NCI-H748 (cell line): ENCODE measurements at regions not wholly inside any gene's neighbourhood (a gene's known extent, or its start where the extent isn't known, plus 50 kb on each side); places are given as distances from the start of the nearest gene placed in this dataset.
"Not testable (repeated sequence)": the region's sequence is repeated elsewhere in the genome, so short reads cannot be mapped to it uniquely, and the experiment has no call there.

Experiments
- DNase-seq: peaks from one replicate; lab custom pipeline; 2025; ENCODE audit not compliant: unreplicated experiment; lab: John Stamatoyannopoulos, UW

DNA sequence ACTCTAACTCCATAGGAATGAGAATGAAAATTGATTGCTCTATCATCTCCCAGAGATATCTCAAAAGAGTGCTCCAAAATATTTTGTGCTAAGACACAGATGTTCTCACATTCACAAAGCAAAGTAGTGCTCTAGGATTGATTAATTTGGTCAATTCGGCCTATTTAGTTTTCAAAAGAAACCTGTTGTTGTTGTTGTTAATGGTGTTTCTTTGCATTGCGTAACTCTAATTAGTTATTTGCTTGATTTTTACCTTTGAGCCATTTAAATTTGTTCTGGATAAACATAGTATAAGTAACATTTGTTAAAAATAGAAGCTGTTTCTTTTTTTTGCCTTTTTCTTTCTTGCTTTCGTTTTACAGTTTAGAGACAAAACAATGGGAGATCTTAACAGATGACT, 382.5 kb downstream of the CAAP1 start:
- DNase-seq, result no peak

DNA sequence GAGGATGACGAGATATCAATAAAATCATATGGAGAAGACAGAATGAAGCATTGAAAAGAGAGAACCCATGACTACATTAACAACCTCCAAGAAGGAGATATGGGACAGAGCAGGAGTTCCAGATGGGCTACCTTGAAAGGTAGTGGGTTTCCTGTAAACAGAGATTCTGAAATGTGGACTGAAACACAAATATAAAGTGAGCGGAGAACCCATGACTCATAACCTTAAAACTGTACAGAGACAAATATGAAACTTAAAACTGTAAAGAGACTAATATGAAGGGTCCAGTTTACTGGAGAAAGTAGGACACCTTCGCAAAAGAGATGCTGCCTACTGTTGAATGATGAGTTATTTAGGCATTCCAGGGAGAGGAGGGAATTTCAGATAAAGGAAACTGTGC, 383.7 kb downstream of the CAAP1 start:
- no peak for DNase-seq

DNA sequence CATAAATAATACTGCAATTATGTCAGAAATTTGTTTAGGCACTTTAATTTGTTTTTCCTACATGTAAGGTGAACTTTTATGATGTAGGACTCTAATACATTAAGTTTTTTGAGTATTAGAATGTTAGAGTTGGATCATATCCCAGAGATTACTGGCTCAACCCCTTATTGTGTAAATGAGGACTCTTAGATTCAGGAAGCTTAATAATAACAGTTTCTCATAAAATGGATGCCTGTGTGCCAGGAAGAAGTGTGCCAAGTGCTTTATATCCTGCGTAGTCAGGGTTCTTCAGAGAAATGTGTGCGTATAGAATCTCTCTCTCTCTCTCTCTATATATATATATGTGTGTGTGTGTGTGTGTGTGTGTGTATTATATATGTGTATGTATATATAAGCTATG, 388.5 kb downstream of the CAAP1 start:
- no peak for DNase-seq

GRCh38 chr9:26502311-26502710, 390.3 kb downstream of the CAAP1 start:
- no peak for DNase-seq

- no peak for DNase-seq
Observed at GRCh38 chr9:26500471-26500870, 392.1 kb downstream of the CAAP1 start.

- not testable (repeated sequence) for DNase-seq
Observed at GRCh38 chr9:26492608-26493521, 399.7 kb downstream of the CAAP1 start.

DNA sequence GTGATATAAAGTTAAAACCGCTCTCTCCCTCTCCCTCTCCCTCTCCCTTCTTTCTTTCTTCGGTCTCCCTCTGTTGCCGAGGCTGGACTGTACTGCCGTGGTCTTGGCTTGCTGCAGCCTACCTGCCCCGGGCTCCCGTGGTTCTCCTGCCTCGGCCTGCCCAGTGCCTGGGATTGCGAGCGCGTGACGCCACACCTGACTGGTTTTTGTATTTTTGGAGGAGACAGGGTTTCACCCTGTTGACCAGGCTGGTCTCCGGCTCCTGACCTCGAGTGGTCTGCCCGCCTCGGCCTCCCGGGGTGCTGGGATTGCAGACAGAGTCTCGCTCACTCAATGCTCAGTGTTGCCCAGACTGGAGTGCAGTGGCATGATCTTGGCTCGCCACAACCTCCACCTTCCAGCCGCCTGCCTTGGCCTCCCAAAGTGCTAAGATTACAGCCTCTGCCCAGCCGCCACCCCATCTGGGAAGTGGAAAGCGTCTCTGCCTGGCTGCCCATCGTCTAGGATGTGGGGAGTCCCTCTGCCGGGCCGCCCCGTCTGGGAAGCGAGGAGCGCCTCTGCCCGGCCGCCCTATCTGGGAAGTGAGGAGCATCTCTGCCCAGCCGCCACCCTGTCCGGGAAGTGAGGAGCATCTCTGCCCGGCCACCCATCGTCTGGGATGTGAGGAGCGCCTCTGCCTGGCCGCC, 400.5 kb downstream of the CAAP1 start:
- not testable (repeated sequence) for DNase-seq

DNA sequence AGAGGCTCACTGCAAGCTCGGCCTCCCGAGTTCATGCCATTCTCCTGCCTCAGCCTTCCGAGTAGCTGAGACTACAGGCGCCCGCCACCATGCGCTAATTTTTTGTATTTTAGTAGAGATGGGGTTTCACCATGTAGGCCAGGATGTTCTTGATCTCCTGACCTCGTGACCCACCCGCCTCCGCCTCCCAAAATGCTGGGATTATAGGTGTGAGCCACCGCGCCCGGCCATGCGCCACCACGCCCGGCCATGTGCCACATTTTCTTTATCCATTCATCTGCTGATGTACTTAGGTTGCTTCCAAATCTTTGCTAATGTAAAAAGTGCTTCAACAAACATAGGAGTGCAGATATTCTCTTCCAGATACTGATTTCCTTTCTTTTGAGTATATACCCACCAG, 408.6 kb downstream of the CAAP1 start:
- DNase-seq, result no peak

DNA sequence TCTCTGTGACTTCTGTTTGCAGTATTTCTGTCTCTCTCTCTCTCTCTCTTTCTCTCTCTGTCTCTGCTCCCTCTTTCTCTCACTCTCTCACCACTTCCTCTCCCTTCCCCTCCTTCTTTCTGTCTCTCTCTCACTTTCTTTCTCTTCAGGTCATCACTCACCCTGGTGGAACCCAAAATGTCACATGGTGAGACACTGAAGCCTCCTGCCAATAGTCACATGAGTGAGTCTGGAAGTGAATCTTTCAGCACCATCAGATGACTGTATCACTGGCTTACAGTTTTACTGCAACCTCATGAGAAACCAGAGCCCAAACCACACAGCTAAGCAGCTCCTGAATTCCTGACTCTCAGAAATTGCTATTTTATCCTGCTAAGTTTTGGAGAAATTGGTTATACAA, 414.6 kb downstream of the CAAP1 start:
- DNase-seq, result no peak

- DNase-seq, result no peak
Observed at GRCh38 chr9:26471261-26471660, 421.3 kb downstream of the CAAP1 start.

- no peak for DNase-seq
Observed at GRCh38 chr9:26470284-26470683, 422.3 kb downstream of the CAAP1 start.

DNA sequence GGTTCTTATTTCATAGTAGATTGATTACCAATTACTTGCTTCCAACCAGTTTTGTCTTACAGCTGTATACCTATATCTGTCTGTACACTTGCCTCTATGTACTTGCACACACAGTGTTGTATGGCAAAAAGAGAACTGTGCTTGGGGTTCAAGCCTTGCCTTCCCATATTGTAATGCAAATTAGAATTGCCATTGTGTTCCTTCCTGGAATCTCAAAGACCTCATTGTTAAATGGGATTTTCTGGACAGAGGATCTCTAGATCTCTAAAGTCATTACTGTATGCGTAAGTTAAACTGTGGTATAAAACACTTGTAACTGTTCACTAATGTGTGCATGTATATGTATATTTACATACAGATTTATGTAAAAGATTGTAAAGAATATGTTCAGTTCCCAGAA, 428.8 kb downstream of the CAAP1 start:
- DNase-seq, result no peak

- no peak for DNase-seq
Observed at GRCh38 chr9:26462751-26463150, 429.9 kb downstream of the CAAP1 start.

DNA sequence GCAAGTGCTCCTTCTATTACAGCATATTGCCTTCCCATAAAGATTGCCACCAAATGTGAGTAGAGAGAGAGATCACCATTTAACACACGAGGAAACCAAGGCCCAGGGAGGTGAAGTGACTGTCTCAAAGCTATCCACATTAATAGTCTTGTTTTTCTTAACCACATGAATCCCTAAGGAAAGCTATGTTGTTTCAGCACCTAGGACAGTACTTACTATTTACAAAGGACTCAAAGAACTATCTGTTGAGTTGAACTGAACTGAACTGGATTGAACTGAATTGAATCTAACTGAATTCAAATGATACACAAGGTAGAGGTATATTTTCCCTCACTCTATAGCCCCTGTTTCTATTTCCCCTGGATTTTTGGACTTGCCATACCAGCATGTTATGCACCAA, 430.4 kb downstream of the CAAP1 start:
- DNase-seq, result no peak

- no peak for DNase-seq
Observed at GRCh38 chr9:26460624-26461023, 432.0 kb downstream of the CAAP1 start.

- DNase-seq, result no peak
Observed at GRCh38 chr9:26459959-26460358, 432.6 kb downstream of the CAAP1 start.

GRCh38 chr9:26458054-26458453, 434.5 kb downstream of the CAAP1 start:
- DNase-seq, result no peak

DNA sequence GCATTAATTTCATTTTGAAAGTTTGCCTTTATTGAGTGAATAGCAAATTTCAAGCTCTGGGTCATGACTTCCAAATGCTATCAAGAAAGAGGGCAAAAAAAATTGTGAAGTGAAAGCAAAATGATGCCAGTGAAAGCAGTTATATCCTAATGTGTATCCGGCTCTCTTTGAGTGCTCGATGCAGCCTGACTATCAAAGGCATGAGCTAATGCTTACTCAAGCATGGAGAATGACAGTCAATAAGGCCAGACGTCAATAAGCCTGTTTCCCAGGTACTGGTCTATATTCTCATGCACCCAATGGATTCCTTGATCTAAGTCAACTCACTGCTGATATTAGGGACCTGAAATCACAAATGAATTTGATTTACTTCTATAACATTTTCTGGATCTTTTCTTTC, 435.5 kb downstream of the CAAP1 start:
- no peak for DNase-seq

- DNase-seq, result no peak
Observed at GRCh38 chr9:26439061-26439624, 453.5 kb downstream of the CAAP1 start.

DNA sequence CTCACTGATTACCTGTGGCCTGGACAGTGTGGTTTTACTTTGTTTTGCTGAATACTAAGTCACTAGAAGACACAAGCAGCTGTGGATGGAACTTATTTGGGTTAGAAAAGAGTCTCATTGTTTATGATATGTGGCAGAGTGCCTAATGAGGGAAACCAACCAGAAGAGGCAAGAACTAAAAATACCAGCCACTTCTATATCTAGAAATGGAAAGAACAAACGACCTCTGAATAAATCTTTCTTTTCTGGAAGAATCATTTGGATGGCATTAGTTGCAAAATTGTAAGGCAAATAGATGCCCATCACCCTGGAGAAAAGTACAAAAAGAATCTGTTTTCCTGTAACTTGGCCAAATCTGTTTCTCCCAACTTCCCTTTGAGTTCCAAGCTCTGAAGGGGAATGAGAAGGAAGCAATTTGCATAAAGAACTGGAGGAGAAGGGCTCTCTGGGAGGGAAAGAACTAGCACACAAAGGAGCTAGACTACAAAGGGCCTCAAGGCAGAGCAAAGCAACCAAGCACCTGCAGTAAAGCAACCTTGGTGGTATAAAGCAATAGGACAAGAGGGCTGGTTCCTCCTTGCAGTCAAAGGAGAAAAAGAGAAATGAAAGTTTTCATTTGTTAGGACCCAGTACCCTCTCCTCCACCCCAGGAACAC, 455.4 kb downstream of the CAAP1 start:
- DNase-seq, result no peak

DNA sequence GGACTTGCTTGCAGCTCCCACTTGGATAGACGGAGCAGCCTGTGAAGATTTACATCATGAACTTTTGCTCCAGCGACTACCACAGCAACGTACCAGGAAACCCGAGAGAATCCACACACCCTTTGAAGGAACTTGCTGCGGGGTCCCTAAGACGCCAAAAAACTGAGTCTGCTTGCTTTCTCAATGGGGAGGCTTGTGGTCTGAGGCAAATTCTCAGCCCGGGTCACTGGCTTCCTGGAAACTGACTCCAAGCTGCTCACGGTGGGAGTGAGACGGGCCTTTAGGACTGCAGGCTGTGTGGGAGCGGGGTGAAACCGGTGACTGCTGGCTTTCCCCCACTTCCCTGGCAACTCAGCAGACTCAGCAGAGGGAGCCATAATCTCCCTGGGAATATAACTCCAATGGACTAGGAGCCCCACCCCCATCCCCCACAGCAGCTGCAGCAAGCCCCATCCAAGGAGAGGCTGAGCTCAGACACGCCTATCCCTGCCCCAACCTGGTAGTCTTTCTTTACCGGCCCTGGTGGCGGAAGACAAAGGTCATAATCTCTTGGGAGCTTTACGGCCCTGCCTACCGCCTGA, 466.0 kb downstream of the CAAP1 start:
- no peak for DNase-seq
